Activated B cell treated with CpG ODN at 0.5 μM for 24 hours (primary cell): ENCODE measurements at regions not wholly inside any gene's neighbourhood (a gene's known extent, or its start where the extent isn't known, plus 50 kb on each side); places are given as distances from the start of the nearest gene placed in this dataset.

Experiments used
- ATAC-seq: fragments of 200-7000 bp; cut with Tn5 transposase; one replicate; pipeline ENCODE4 v1.10.0; 2021; ENCODE audit warnings: low read depth, mild to moderate bottlenecking, moderate library complexity
- CTCF ChIA-PET: fragments of 350-600 bp; sonication (Branson Sonifier 250); formaldehyde crosslinking; loops from one replicate; lab custom pipeline; 2021; ENCODE audit warnings: antibody characterized with exemption; lab: Charles Lee
- POLR2A ChIA-PET: fragments of 350-600 bp; sonication (Branson Sonifier 250); formaldehyde crosslinking; loops from one replicate; lab custom pipeline; 2021; ENCODE audit warnings: antibody characterized with exemption; lab: Charles Lee
- DNase-seq: peaks from one replicate; pipeline ENCODE4 v3.0.0; 2022
- H3K27ac Mint-ChIP-seq: one replicate; pipeline ENCODE4 v1.8.0; 2020; ENCODE audit warnings: mixed read lengths
- H3K27me3 Mint-ChIP-seq: one replicate; pipeline ENCODE4 v1.8.0; 2021; ENCODE audit warnings: mixed read lengths
- H3K36me3 Mint-ChIP-seq: one replicate; pipeline ENCODE4 v1.8.0; 2021; ENCODE audit warnings: low read depth, mixed read lengths
- H3K4me1 Mint-ChIP-seq: one replicate; pipeline ENCODE4 v1.8.0; 2021; ENCODE audit warnings: mixed read lengths
- H3K4me3 Mint-ChIP-seq: one replicate; pipeline ENCODE4 v1.8.0; 2020; ENCODE audit warnings: mild to moderate bottlenecking, mixed read lengths
- H3K9me3 Mint-ChIP-seq: one replicate; pipeline ENCODE4 v1.8.0; 2020; ENCODE audit warnings: mixed read lengths
- intact Hi-C: fragments of 100-400 bp; cut with micrococcal nuclease; formaldehyde crosslinking; loops from one replicate; pipeline ENCODE4 v1.15.1; 2024
- TF ChIP-seq, protein P1 (sequence below): fragments of 200-600 bp; IDR thresholded peaks from one replicate; pipeline ENCODE4 v1.8.0; 2022; ENCODE audit warnings: antibody characterized with exemption, mild to moderate bottlenecking

DNA sequence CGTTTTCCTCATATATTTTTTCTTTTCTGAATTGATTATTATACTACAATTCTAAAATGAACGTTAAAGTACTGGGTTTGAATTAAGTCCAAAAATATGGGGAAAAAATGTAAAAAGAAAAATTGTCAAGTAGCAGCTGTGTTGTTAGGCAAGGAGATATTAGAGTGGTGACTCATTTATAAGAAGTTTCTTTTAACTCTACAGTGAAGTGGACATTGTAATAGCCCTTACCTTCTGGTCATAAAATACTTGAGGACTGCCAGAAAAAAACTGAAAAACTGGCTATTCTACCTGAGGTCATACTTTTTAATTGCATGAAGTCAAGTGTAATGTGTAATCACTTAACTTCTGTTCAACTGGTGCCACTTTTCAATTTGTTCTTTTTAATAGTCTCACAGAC, 523.1 kb upstream of the TSPY4 start:
- DNase-seq (no peak), ATAC-seq (no peak)
- TF ChIP-seq, protein P1, sequence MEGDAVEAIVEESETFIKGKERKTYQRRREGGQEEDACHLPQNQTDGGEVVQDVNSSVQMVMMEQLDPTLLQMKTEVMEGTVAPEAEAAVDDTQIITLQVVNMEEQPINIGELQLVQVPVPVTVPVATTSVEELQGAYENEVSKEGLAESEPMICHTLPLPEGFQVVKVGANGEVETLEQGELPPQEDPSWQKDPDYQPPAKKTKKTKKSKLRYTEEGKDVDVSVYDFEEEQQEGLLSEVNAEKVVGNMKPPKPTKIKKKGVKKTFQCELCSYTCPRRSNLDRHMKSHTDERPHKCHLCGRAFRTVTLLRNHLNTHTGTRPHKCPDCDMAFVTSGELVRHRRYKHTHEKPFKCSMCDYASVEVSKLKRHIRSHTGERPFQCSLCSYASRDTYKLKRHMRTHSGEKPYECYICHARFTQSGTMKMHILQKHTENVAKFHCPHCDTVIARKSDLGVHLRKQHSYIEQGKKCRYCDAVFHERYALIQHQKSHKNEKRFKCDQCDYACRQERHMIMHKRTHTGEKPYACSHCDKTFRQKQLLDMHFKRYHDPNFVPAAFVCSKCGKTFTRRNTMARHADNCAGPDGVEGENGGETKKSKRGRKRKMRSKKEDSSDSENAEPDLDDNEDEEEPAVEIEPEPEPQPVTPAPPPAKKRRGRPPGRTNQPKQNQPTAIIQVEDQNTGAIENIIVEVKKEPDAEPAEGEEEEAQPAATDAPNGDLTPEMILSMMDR = no peak
- Mint-ChIP-seq H3K27ac (no peak overlapping the region), H3K36me3 (no peaks in the 10 kb centered on the region), H3K27me3 (no peaks in the 10 kb centered on the region), H3K9me3 (no peaks in the 10 kb centered on the region), H3K4me1 (peaks cover 5% of the 10 kb centered on the region), H3K4me3 (no peak overlapping the region)
- ChIA-PET POLR2A (no interaction called here), CTCF (no interaction called here)
- intact Hi-C loops = no loop called here

DNA sequence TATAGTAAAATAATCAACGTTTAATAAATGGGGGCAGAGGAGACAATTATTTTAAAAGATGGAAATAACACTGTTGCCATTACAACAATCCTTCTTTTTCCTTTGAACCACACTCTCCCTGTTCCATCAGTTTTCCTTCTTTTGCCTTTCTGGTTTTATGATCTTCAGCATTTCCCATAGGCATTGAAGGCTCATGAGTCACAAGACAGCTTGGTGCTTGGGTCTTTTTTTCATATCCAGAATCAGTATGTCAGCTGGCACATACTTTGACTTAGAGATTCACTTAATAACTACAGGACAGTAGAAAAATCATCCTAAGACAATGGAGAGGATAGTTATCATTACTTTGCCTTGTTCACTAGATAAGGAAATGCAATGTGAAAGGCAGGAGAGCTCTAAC, 521.6 kb upstream of the TSPY4 start:
- CTCF ChIA-PET = no interaction called here
- intact Hi-C loops = no loop called here

DNA sequence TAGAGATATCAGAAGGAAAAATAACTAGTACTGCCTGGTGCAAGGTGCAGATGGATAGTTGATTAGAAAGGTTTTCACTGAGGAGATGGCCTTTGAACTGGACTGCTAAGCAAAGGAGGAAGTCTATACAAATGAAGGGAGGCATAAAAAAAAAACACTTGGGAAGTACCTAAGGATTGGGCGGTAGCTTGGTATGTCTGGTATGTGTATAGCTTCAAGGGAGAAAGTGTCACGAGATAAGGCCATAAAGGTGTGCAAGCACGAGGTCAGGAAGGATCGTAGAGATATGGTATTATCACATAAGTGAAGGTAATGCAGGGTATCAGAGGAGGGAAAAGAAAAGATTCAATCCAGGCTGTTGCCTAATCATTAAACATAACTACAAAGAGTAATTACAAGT, 517.2 kb upstream of the TSPY4 start:
- H3K36me3 Mint-ChIP-seq = no peaks in the 10 kb centered on the region
- no peak overlapping the region for H3K4me3 Mint-ChIP-seq
- ChIA-PET POLR2A (no interaction called here), CTCF (no interaction called here)
- no peak for ATAC-seq
- H3K27ac Mint-ChIP-seq = no peak overlapping the region
- DNase-seq = no peak
- TF ChIP-seq, protein P1 = no peak
- no peaks in the 10 kb centered on the region for H3K27me3 Mint-ChIP-seq
- no peaks in the 10 kb centered on the region for H3K4me1 Mint-ChIP-seq
- H3K9me3 Mint-ChIP-seq = peaks cover 4% of the 10 kb centered on the region
- intact Hi-C loops = no loop called here

More for the DNA sequence above, 521.6 kb upstream of the TSPY4 start:
- POLR2A ChIA-PET = no interaction called here
- no peak overlapping the region for H3K27ac Mint-ChIP-seq
- H3K9me3 Mint-ChIP-seq = no peaks in the 10 kb centered on the region
- peaks cover 5% of the 10 kb centered on the region for H3K4me1 Mint-ChIP-seq
- ATAC-seq (no peak), DNase-seq (no peak)
- TF ChIP-seq, protein P1 = no peak
- H3K4me3 Mint-ChIP-seq = no peak overlapping the region
- no peaks in the 10 kb centered on the region for H3K36me3 Mint-ChIP-seq
- H3K27me3 Mint-ChIP-seq = no peaks in the 10 kb centered on the region

DNA sequence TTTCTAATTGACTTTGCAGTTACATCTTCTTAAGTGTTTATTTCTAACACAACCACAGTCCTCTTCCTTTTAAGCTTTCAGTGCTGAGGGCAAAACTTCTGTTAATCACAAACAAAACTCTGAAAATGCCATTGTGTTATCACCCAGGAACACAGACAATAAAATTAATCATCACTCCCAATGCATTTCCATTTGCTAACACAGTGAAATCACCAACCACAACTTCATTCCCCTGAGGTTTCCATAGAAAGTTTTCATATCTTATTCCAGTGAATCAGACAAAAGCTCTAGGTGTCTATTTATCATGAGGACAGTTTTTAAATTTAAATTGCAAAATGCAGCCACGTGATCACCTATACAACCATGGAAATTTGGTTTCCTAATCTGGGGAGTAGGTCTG, 516.2 kb upstream of the TSPY4 start:
- no peak overlapping the region for H3K27ac Mint-ChIP-seq
- H3K4me3 Mint-ChIP-seq = no peak overlapping the region
- ATAC-seq (no peak), DNase-seq (no peak)
- peaks cover 5% of the 10 kb centered on the region for H3K9me3 Mint-ChIP-seq
- no peaks in the 10 kb centered on the region for H3K27me3 Mint-ChIP-seq
- ChIA-PET POLR2A (no interaction called here), CTCF (no interaction called here)
- no peaks in the 10 kb centered on the region for H3K4me1 Mint-ChIP-seq
- intact Hi-C loops = no loop called here
- H3K36me3 Mint-ChIP-seq = no peaks in the 10 kb centered on the region
- TF ChIP-seq, protein P1 = no peak

DNA sequence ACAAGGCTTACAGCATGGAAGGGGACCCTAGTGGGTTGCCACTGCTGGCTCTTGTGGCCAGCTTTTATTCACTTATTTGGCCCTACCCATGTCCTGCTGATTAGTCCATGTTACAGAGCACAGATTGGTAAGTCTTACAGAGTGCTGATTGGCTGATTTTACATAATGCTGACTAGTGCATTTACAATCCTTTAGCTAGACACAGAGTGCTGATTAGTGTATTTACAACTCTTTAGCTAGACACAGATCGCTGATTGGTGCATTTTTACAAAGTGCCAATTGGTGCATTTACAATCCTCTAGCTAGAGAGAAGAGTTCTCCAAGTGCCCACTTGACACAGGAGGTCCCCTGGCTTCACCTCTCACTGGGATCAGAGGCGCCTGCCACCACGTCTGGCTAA, 485.0 kb upstream of the TSPY4 start:
- no peak overlapping the region for H3K27ac Mint-ChIP-seq
- POLR2A ChIA-PET = no interaction called here
- no peaks in the 10 kb centered on the region for H3K9me3 Mint-ChIP-seq
- ATAC-seq (no peak), DNase-seq (no peak)
- H3K4me1 Mint-ChIP-seq = no peaks in the 10 kb centered on the region
- TF ChIP-seq, protein P1 = no peak
- H3K27me3 Mint-ChIP-seq = no peaks in the 10 kb centered on the region
- CTCF ChIA-PET = no interaction called here
- H3K36me3 Mint-ChIP-seq = no peaks in the 10 kb centered on the region
- intact Hi-C loops = no loop called here
- no peak overlapping the region for H3K4me3 Mint-ChIP-seq
